SK-N-SH treated with all-trans-retinoic acid at 6 μM for 48 hours (cell line): ENCODE measurements at regions not wholly inside any gene's neighbourhood (a gene's known extent, or its start where the extent isn't known, plus 50 kb on each side); places are given as distances from the start of the nearest gene placed in this dataset.

ENCODE experiments used
- ATAC-seq: fragments of 200-7000 bp; cut with Tn5 transposase; 3 replicates; pipeline ENCODE4 v1.9.1; 2020; ENCODE audit warnings: mild to moderate bottlenecking, moderate library complexity
- ARNTL ChIP-seq: fragments of 450-650 bp; formaldehyde crosslinking; IDR thresholded peaks from 2 replicates; pipeline ENCODE4 v1.5.0; 2020; ENCODE audit warnings: low read depth, mild to moderate bottlenecking, moderate library complexity, borderline replicate concordance
- BACH2 ChIP-seq: fragments of 250-450 bp; sonication (Bioruptor Pico); IDR thresholded peaks from 2 replicates; pipeline ENCODE4 v1.9.0; 2021; ENCODE audit warnings: mild to moderate bottlenecking, borderline replicate concordance
- CREB5 ChIP-seq: fragments of 250-450 bp; sonication (Bioruptor Pico); IDR thresholded peaks from 2 replicates; pipeline ENCODE4 v1.5.1; 2020; ENCODE audit warnings: low read depth, mild to moderate bottlenecking, moderate library complexity
- CSDC2 ChIP-seq: fragments of 250-450 bp; sonication (Bioruptor Pico); IDR thresholded peaks from 2 replicates; pipeline ENCODE4 v1.5.0; 2020; ENCODE audit warnings: mild to moderate bottlenecking, moderate library complexity
- ESRRG ChIP-seq: fragments of 250-450 bp; sonication (Bioruptor Pico); IDR thresholded peaks from 2 replicates; pipeline ENCODE4 v1.6.1; 2021; ENCODE audit warnings: mild to moderate bottlenecking
- GLIS3 ChIP-seq: fragments of 250-450 bp; sonication (Bioruptor Pico); IDR thresholded peaks from 2 replicates; pipeline ENCODE4 v1.5.0; 2020; ENCODE audit warnings: mild to moderate bottlenecking, moderate library complexity
- ISL1 ChIP-seq: fragments of 250-450 bp; sonication (Bioruptor Pico); IDR thresholded peaks from 2 replicates; pipeline ENCODE4 v2.1.2; 2022; ENCODE audit warnings: mild to moderate bottlenecking, moderate library complexity
- OSR1 ChIP-seq: fragments of 250-450 bp; sonication (Bioruptor Pico); IDR thresholded peaks from 2 replicates; pipeline ENCODE4 v1.8.0; 2022; ENCODE audit warnings: moderate library complexity, mild to moderate bottlenecking, inconsistent platforms
- PATZ1 ChIP-seq: fragments of 250-450 bp; sonication (Bioruptor Pico); IDR thresholded peaks from 2 replicates; pipeline ENCODE4 v1.8.0; 2020; ENCODE audit warnings: mild to moderate bottlenecking, moderate library complexity, borderline replicate concordance
- POU6F1 ChIP-seq: fragments of 250-450 bp; sonication (Bioruptor Pico); IDR thresholded peaks from 2 replicates; pipeline ENCODE4 v1.8.0; 2021; ENCODE audit warnings: low read depth, mild to moderate bottlenecking, moderate library complexity, borderline replicate concordance
- PPARA ChIP-seq: fragments of 250-450 bp; sonication (Bioruptor Pico); IDR thresholded peaks from 2 replicates; pipeline ENCODE4 v1.5.0; 2020; ENCODE audit warnings: mild to moderate bottlenecking, borderline replicate concordance
- RARB ChIP-seq: fragments of 250-450 bp; sonication (Bioruptor Pico); IDR thresholded peaks from 2 replicates; pipeline ENCODE4 v1.8.0; 2021; ENCODE audit warnings: mild to moderate bottlenecking, moderate library complexity
- SNAI2 ChIP-seq: fragments of 250-450 bp; sonication (Bioruptor Pico); IDR thresholded peaks from 2 replicates; pipeline ENCODE4 v1.5.0; 2020; ENCODE audit warnings: mild to moderate bottlenecking, moderate library complexity
- TOX ChIP-seq: fragments of 250-450 bp; sonication (Bioruptor Pico); IDR thresholded peaks from 2 replicates; pipeline ENCODE4 v1.8.0; 2021; ENCODE audit warnings: mild to moderate bottlenecking, moderate library complexity, borderline replicate concordance
- TSHZ2 ChIP-seq: fragments of 250-450 bp; sonication (Bioruptor Pico); IDR thresholded peaks from 2 replicates; pipeline ENCODE4 v1.5.0; 2020; ENCODE audit warnings: mild to moderate bottlenecking, moderate library complexity
- ZC3H10 ChIP-seq: fragments of 250-450 bp; sonication (Bioruptor Pico); IDR thresholded peaks from 2 replicates; pipeline ENCODE4 v1.5.1; 2021; ENCODE audit warnings: mild to moderate bottlenecking, moderate library complexity
- ZFP3 ChIP-seq: fragments of 250-450 bp; sonication (Bioruptor Pico); IDR thresholded peaks from 2 replicates; pipeline ENCODE4 v1.5.0; 2020; ENCODE audit warnings: mild to moderate bottlenecking, moderate library complexity
- ZNF70 ChIP-seq: fragments of 450-650 bp; formaldehyde crosslinking; IDR thresholded peaks from 2 replicates; pipeline ENCODE4 v1.5.0; 2020; ENCODE audit warnings: mild to moderate bottlenecking, moderate library complexity
- ZNF8 ChIP-seq: fragments of 450-650 bp; formaldehyde crosslinking; IDR thresholded peaks from 2 replicates; pipeline ENCODE4 v1.5.0; 2020; ENCODE audit warnings: mild to moderate bottlenecking, moderate library complexity

- TF ChIP-seq CREB5 (no peak), OSR1 (CRISPR knock-in tag) (no peak), TOX (CRISPR knock-in tag) (no peak)
Measured at GRCh38 chr12:98354520-98355035, 160.8 kb upstream of the TMPO start (continued).

- ATAC-seq: peak; percentile 71
- no peak for TF ChIP-seq CSDC2 (CRISPR knock-in tag)
- peak; percentile 44; the same call in 1 of the 2 replicates for TF ChIP-seq ZFP3
- TF ChIP-seq TSHZ2 (CRISPR knock-in tag): no peak
- no peak for TF ChIP-seq ARNTL (CRISPR knock-in tag)
- TF ChIP-seq ZNF70 (CRISPR knock-in tag): no peak
- TF ChIP-seq ISL1 (CRISPR knock-in tag): peak; percentile 82
Measured at GRCh38 chr12:98355322-98355721, 160.1 kb upstream of the TMPO start.

- TF ChIP-seq ISL1 (CRISPR knock-in tag) (no peak), POU6F1 (CRISPR knock-in tag) (no peak), SNAI2 (no peak), PATZ1 (no peak), GLIS3 (CRISPR knock-in tag) (no peak), ZNF8 (no peak), OSR1 (CRISPR knock-in tag) (no peak), CREB5 (no peak), TOX (CRISPR knock-in tag) (no peak), ARNTL (CRISPR knock-in tag) (no peak), RARB (CRISPR knock-in tag) (no peak)
- no peak for ATAC-seq
Measured at GRCh38 chr12:98355933-98356332, 159.5 kb upstream of the TMPO start.

- no peak for TF ChIP-seq ZC3H10 (CRISPR knock-in tag)
- no peak for TF ChIP-seq TOX (CRISPR knock-in tag)
- TF ChIP-seq ZNF8: no peak
- TF ChIP-seq ZNF70 (CRISPR knock-in tag): no peak
- no peak for TF ChIP-seq CREB5
- TF ChIP-seq RARB (CRISPR knock-in tag): no peak
- no peak for TF ChIP-seq OSR1 (CRISPR knock-in tag)
- TF ChIP-seq ISL1 (CRISPR knock-in tag): no peak
- no peak for TF ChIP-seq BACH2 (CRISPR knock-in tag)
- TF ChIP-seq PPARA: no peak
- no peak for TF ChIP-seq ESRRG (CRISPR knock-in tag)
- no peak for TF ChIP-seq CSDC2 (CRISPR knock-in tag)
- TF ChIP-seq ARNTL (CRISPR knock-in tag): no peak
- TF ChIP-seq POU6F1 (CRISPR knock-in tag): no peak
- ATAC-seq: no peak
Measured at GRCh38 chr12:98358144-98358543, 157.2 kb upstream of the TMPO start.
